ENCODE measurements at regions not wholly inside any gene's neighbourhood (a gene's known extent, or its start where the extent isn't known, plus 50 kb on each side); places are given as distances from the start of the nearest gene placed in this dataset.

DNA sequence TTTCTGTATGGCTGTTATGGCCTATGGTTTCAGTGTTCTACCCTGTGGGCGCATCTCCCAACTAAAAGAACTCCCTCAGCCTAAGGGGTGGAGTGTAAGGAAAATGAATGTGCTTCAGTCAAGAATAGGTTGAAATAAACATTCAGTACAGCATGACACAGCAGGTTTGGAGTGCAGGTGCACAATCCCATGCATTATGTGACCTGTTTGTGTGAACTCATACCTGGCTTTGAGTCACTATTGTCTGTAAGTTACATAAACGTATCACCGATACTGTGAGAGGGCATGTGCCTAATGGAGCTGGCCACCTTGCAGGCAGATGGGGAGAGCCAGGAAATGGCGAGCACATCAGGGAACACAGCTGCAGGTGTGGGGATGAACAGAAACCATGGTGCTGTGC, 216.0 kb downstream of the DSEL start:
- H3K27me3 ChIP-seq (ENCODE audit: control insufficient read depth, insufficient read depth, low read length) = no peaks in the 10 kb centered on the region
- no peaks in the 10 kb centered on the region for H3K4me1 ChIP-seq
- no peak overlapping the region for H3K4me2 ChIP-seq (ENCODE audit: low read length)
- H2AFZ ChIP-seq = no peak overlapping the region
- H3K27ac ChIP-seq = no peak overlapping the region
- TF ChIP-seq, protein P1, sequence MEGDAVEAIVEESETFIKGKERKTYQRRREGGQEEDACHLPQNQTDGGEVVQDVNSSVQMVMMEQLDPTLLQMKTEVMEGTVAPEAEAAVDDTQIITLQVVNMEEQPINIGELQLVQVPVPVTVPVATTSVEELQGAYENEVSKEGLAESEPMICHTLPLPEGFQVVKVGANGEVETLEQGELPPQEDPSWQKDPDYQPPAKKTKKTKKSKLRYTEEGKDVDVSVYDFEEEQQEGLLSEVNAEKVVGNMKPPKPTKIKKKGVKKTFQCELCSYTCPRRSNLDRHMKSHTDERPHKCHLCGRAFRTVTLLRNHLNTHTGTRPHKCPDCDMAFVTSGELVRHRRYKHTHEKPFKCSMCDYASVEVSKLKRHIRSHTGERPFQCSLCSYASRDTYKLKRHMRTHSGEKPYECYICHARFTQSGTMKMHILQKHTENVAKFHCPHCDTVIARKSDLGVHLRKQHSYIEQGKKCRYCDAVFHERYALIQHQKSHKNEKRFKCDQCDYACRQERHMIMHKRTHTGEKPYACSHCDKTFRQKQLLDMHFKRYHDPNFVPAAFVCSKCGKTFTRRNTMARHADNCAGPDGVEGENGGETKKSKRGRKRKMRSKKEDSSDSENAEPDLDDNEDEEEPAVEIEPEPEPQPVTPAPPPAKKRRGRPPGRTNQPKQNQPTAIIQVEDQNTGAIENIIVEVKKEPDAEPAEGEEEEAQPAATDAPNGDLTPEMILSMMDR (IDR thresholded peaks at IDR 0.05) = no peak
- H3K36me3 ChIP-seq (ENCODE audit: control insufficient read depth, insufficient read depth, low read length) = no peaks in the 10 kb centered on the region
- H3K4me3 ChIP-seq (ENCODE audit: low read depth, low read length) = no peak overlapping the region
- no peaks in the 10 kb centered on the region for H3K9me3 ChIP-seq (ENCODE audit: control insufficient read depth, low read length)
- no peak overlapping the region for H3K9ac ChIP-seq
- H3K79me2 ChIP-seq = no peaks in the 10 kb centered on the region

DNA sequence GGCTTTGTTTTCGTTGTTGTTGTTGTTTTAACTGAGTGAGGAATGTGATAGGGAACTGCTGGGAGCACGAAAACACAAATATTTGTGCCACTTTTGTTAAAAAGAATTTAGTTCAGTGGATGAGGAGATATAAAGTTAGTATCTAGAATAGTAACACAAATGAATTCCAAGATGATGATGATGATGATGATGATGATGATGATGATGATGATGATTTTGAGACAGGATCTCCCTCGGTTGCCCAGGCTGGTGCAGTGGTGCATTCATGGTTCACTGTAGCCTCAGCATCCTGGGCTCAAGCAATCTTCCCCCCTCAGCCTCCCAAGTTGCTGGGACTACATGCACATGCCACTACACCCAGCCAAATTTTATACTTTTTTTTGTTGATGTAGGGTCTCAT, 223.7 kb downstream of the DSEL start:
- no peaks in the 10 kb centered on the region for H3K27me3 ChIP-seq (ENCODE audit: control insufficient read depth, insufficient read depth, low read length)
- H3K4me3 ChIP-seq (ENCODE audit: low read depth, low read length) = no peak overlapping the region
- no peak overlapping the region for H3K4me2 ChIP-seq (ENCODE audit: low read length)
- TF ChIP-seq, protein P1 (IDR thresholded peaks at IDR 0.05) = no peak
- H3K9ac ChIP-seq = no peak overlapping the region
- H3K4me1 ChIP-seq = no peaks in the 10 kb centered on the region
- no peaks in the 10 kb centered on the region for H3K36me3 ChIP-seq (ENCODE audit: control insufficient read depth, insufficient read depth, low read length)
- no peaks in the 10 kb centered on the region for H3K9me3 ChIP-seq (ENCODE audit: control insufficient read depth, low read length)
- no peaks in the 10 kb centered on the region for H3K79me2 ChIP-seq
- H2AFZ ChIP-seq = no peak overlapping the region
- H3K27ac ChIP-seq = no peak overlapping the region

DNA sequence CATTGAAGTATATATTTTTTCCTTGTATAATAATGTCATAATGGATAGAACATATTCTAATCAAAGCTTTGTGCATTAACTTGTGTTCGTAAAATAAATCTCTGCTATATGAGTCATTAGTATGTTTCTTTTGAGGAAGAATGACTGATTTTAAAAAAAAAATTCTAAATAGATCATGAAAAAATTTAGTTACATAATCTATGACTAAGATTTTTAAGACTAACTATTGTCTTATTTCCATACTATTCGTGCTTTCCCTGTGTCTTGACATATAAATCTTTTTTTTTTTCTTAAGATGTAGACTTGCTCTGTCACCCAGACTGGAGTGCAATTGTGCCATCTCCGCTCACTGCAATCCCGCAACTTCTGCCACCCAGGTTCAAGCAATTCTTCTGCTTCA, 226.1 kb downstream of the DSEL start:
- Histone ChIP-seq H3K36me3 (ENCODE audit: control insufficient read depth, insufficient read depth, low read length) (no peaks in the 10 kb centered on the region), H3K4me2 (ENCODE audit: low read length) (no peak overlapping the region), H3K27me3 (ENCODE audit: control insufficient read depth, insufficient read depth, low read length) (no peaks in the 10 kb centered on the region), H3K9ac (no peak overlapping the region), H3K9me3 (ENCODE audit: control insufficient read depth, low read length) (no peaks in the 10 kb centered on the region), H3K79me2 (no peaks in the 10 kb centered on the region), H3K4me1 (no peaks in the 10 kb centered on the region), H2AFZ (no peak overlapping the region), H3K27ac (no peak overlapping the region), H3K4me3 (ENCODE audit: low read depth, low read length) (no peak overlapping the region)
- TF ChIP-seq, protein P1 (IDR thresholded peaks at IDR 0.05) = no peak

DNA sequence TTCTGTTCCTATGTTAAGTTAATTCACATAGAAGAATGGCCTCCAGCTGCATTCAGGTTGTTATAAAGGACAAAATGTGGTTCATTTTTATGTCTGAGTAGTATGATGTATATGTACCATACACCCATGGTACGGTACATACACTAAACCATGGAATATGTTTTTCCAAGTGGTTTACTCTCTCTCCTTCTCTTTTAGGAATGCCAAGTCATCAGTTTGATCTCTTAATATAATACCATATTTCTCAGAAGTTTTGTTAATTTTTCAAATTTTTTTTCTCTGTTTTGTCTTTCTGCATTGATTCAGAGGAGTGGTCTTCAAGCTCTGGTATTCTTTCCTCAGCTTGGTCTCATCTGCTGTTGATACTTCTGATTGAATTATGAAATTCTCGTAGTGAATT, 230.9 kb downstream of the DSEL start:
- Histone ChIP-seq H3K9me3 (ENCODE audit: control insufficient read depth, low read length) (no peaks in the 10 kb centered on the region), H3K4me2 (ENCODE audit: low read length) (no peak overlapping the region), H3K4me1 (no peaks in the 10 kb centered on the region), H3K27me3 (ENCODE audit: control insufficient read depth, insufficient read depth, low read length) (no peaks in the 10 kb centered on the region), H3K79me2 (no peaks in the 10 kb centered on the region), H2AFZ (no peak overlapping the region), H3K36me3 (ENCODE audit: control insufficient read depth, insufficient read depth, low read length) (no peaks in the 10 kb centered on the region), H3K4me3 (ENCODE audit: low read depth, low read length) (no peak overlapping the region), H3K27ac (no peak overlapping the region), H3K9ac (no peak overlapping the region)
- TF ChIP-seq, protein P1 (IDR thresholded peaks at IDR 0.05) = no peak

DNA sequence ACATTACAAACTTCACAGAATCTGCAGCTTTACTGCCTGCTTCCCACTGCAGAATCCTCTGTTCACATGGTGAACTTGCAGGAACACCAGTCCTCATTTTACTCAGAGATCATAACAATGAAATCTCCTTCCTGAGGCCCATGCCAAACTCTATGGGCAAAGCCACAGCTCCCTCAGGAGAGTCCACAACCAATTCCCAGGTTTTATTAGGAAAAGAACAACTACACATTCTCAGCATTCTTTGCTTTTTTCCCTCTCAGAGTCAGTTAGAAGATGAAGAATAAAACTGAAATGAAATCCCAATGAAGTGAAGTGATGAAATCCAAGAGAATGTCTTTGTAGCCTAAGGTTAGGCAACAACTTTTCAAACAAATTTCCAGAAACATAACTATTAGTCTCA, 233.7 kb downstream of the DSEL start:
- Histone ChIP-seq H3K9me3 (ENCODE audit: control insufficient read depth, low read length) (no peaks in the 10 kb centered on the region), H3K4me1 (no peaks in the 10 kb centered on the region), H3K4me3 (ENCODE audit: low read depth, low read length) (no peak overlapping the region), H3K4me2 (ENCODE audit: low read length) (no peak overlapping the region), H3K27ac (no peak overlapping the region), H3K9ac (no peak overlapping the region), H3K36me3 (ENCODE audit: control insufficient read depth, insufficient read depth, low read length) (no peaks in the 10 kb centered on the region), H3K27me3 (ENCODE audit: control insufficient read depth, insufficient read depth, low read length) (no peaks in the 10 kb centered on the region), H2AFZ (no peak overlapping the region), H3K79me2 (no peaks in the 10 kb centered on the region)
- TF ChIP-seq, protein P1 (IDR thresholded peaks at IDR 0.05) = no peak
